Liver (tissue), 7 donors: ENCODE measurements at regions not wholly inside any gene's neighbourhood (a gene's known extent, or its start where the extent isn't known, plus 50 kb on each side); places are given as distances from the start of the nearest gene placed in this dataset.

Source experiments
- DNase-seq: peaks from one replicate; pipeline ENCODE4 v3.0.0-alpha.2; 2017; ENCODE audit warnings: low spot score
- H3K27ac ChIP-seq, 2 donors: one replicate each; pipeline ENCODE4 v1.7.0; 2013; ENCODE audit warnings: inconsistent platforms in 2 of 2, low read length in 2 of 2, control low read depth in 1 of 2, low read depth in 1 of 2, mild to moderate bottlenecking in 1 of 2
- H3K27me3 ChIP-seq, 4 donors: one replicate each; pipeline versions ENCODE4 v1.6.1 to v1.7.0; 2013; ENCODE audit warnings: low read length in 3 of 4, inconsistent platforms in 1 of 4, mild to moderate bottlenecking in 1 of 4, moderate library complexity in 1 of 4; ENCODE audit not compliant: control insufficient read depth in 4 of 4, insufficient read depth in 4 of 4
- H3K36me3 ChIP-seq, 4 donors: one replicate each; pipeline versions ENCODE4 v1.6.1 to v1.7.0; 2013; ENCODE audit warnings: low read length in 3 of 4, mild to moderate bottlenecking in 3 of 4, low read depth in 1 of 4, moderate library complexity in 1 of 4; ENCODE audit not compliant: control insufficient read depth in 4 of 4, insufficient read depth in 3 of 4
- H3K4me1 ChIP-seq, 4 donors: one replicate each; pipeline versions ENCODE4 v1.6.1 to v1.7.0; 2013; ENCODE audit warnings: low read length in 3 of 4, mild to moderate bottlenecking in 3 of 4, moderate library complexity in 1 of 4; ENCODE audit not compliant: control insufficient read depth in 4 of 4, insufficient read depth in 4 of 4
- H3K4me3 ChIP-seq, 3 donors: one replicate each; pipeline versions ENCODE4 v1.6.1 to v1.7.0; 2013; ENCODE audit warnings: low read length in 3 of 3, control low read depth in 1 of 3, low read depth in 1 of 3, mild to moderate bottlenecking in 1 of 3
- H3K9ac ChIP-seq, 2 donors: one replicate each; pipeline ENCODE4 v1.7.0; 2013; ENCODE audit warnings: low read length in 2 of 2, mild to moderate bottlenecking in 2 of 2, moderate library complexity in 2 of 2, control low read depth in 1 of 2, low read depth in 1 of 2
- H3K9me3 ChIP-seq, 4 donors: one replicate each; pipeline versions ENCODE4 v1.6.1 to v1.7.0; 2013; ENCODE audit warnings: low read length in 3 of 4; ENCODE audit not compliant: control insufficient read depth in 4 of 4
- EGR1 ChIP-seq, 2 donors: IDR thresholded peaks; 2 replicates each; pipeline ENCODE4 v1.6.1; 2016 to 2018; ENCODE audit warnings: antibody characterized with exemption in 2 of 2, low read depth in 2 of 2
- FOXA1 ChIP-seq: IDR thresholded peaks from 2 replicates; pipeline ENCODE4 v1.6.1; 2016; ENCODE audit warnings: antibody characterized with exemption
- FOXA2 ChIP-seq: IDR thresholded peaks from 2 replicates; pipeline ENCODE4 v1.6.1; 2016; ENCODE audit warnings: antibody characterized with exemption
- HNF4A ChIP-seq, 2 donors: conservative IDR thresholded peaks; 2 replicates each; pipeline ENCODE4 v1.6.1; 2016; ENCODE audit warnings: antibody characterized with exemption in 2 of 2, mild to moderate bottlenecking in 2 of 2
- HNF4G ChIP-seq: IDR thresholded peaks from 2 replicates; pipeline ENCODE4 v1.6.1; 2016; ENCODE audit warnings: antibody characterized with exemption
- JUND ChIP-seq, 2 donors: IDR thresholded peaks; 2 replicates each; pipeline ENCODE4 v1.6.1; 2016; ENCODE audit warnings: antibody characterized with exemption in 2 of 2
- MAX ChIP-seq: IDR thresholded peaks from 2 replicates; pipeline ENCODE4 v1.6.1; 2016; ENCODE audit warnings: antibody characterized with exemption
- NR2F2 ChIP-seq: IDR thresholded peaks from 2 replicates; pipeline ENCODE4 v1.6.1; 2016; ENCODE audit warnings: antibody characterized with exemption
- REST ChIP-seq: IDR thresholded peaks from 2 replicates; pipeline ENCODE4 v1.6.1; 2016; ENCODE audit warnings: antibody characterized with exemption, mild to moderate bottlenecking
- RXRA ChIP-seq, 2 donors: IDR thresholded peaks; 2 replicates each; pipeline ENCODE4 v1.6.1; 2017 to 2018; ENCODE audit warnings: antibody characterized with exemption in 2 of 2, mild to moderate bottlenecking in 1 of 2
- SP1 ChIP-seq: IDR thresholded peaks from 2 replicates; pipeline ENCODE4 v1.6.1; 2018; ENCODE audit warnings: antibody characterized with exemption, mild to moderate bottlenecking
- TAF1 ChIP-seq: conservative IDR thresholded peaks from 2 replicates; pipeline ENCODE4 v1.6.1; 2016; ENCODE audit warnings: antibody characterized with exemption, mild to moderate bottlenecking
- YY1 ChIP-seq: IDR thresholded peaks from 2 replicates; pipeline ENCODE4 v1.6.1; 2016; ENCODE audit warnings: antibody characterized with exemption, mild to moderate bottlenecking
- ZBTB33 ChIP-seq: IDR thresholded peaks from 2 replicates; pipeline ENCODE4 v1.6.1; 2016; ENCODE audit warnings: antibody characterized with exemption
- WGBS: extraction: QIAGEN DNeasy Blood & Tissue Kit; methylation state at CpG from one replicate; pipeline ENCODE4 v1.1.7; 2013; 5-methylcytosine and 5-hydroxymethylcytosine counted together
- donor health status: healthy.
- donor health status: healthy.
- donor health status: healthy.
- donor health status: healthy.

- DNase-seq = peak; percentile 10
- H3K9me3 ChIP-seq = no peaks in the 10 kb centered on the region
- no peaks in the 10 kb centered on the region for H3K36me3 ChIP-seq
- TF ChIP-seq SP1 = no peak
- no peak for TF ChIP-seq REST
- no peak for TF ChIP-seq RXRA (IDR thresholded peaks at IDR 0.05)
- no peak for TF ChIP-seq FOXA1
- no peak for TF ChIP-seq NR2F2
- no peak for TF ChIP-seq ZBTB33
- TF ChIP-seq FOXA2 = no peak
- TF ChIP-seq HNF4G = no peak
- no peak for TF ChIP-seq HNF4A (conservative IDR thresholded peaks at IDR 0.05)
- TF ChIP-seq JUND (IDR thresholded peaks at IDR 0.05) = no peak
- no peak for TF ChIP-seq TAF1
- no peak overlapping the region for H3K27ac ChIP-seq
- H3K27me3 ChIP-seq = no peaks in the 10 kb centered on the region
- no peak overlapping the region for H3K9ac ChIP-seq
- WGBS = 72% methylated on average over 7 of the region's 7 CpGs
- H3K4me3 ChIP-seq = no peak overlapping the region
- H3K4me1 ChIP-seq = peaks cover 1 to 12% (median 9%) of the 10 kb centered on the region in 4 donors
These were observed 169.5 kb upstream of the ZMIZ1 start for GRCh38 chr10:78899098-78899754.

GRCh38 chr10:78899996-78900714 is 168.6 kb upstream of the ZMIZ1 start:
- TF ChIP-seq MAX = no peak
- TF ChIP-seq YY1 = no peak
- TF ChIP-seq EGR1 (IDR thresholded peaks at IDR 0.05; ENCODE audit: low read depth in 2 of 2) = no peak
- peak in 1 of 2 donors; percentile 10 for TF ChIP-seq HNF4A (conservative IDR thresholded peaks at IDR 0.05)
- Histone ChIP-seq H3K4me3 (no peak overlapping the region), H3K27me3 (no peaks in the 10 kb centered on the region), H3K36me3 (no peaks in the 10 kb centered on the region), H3K9ac (no peak overlapping the region), H3K27ac (no peak overlapping the region), H3K4me1 (peaks cover 1 to 12% (median 9%) of the 10 kb centered on the region in 4 donors), H3K9me3 (no peaks in the 10 kb centered on the region)
- DNase-seq = peak; percentile 33
- WGBS = 91% methylated on average over 11 of the region's 11 CpGs
